ENCODE measurements at regions not wholly inside any gene's neighbourhood (a gene's known extent, or its start where the extent isn't known, plus 50 kb on each side); places are given as distances from the start of the nearest gene placed in this dataset.

GRCh38 chr5:144582066-144582465 lies 411.4 kb downstream of the KCTD16 start:
- DNase-seq, result no peak

- no peak for DNase-seq
Measured at GRCh38 chr5:144581044-144581443, 410.4 kb downstream of the KCTD16 start.

DNA sequence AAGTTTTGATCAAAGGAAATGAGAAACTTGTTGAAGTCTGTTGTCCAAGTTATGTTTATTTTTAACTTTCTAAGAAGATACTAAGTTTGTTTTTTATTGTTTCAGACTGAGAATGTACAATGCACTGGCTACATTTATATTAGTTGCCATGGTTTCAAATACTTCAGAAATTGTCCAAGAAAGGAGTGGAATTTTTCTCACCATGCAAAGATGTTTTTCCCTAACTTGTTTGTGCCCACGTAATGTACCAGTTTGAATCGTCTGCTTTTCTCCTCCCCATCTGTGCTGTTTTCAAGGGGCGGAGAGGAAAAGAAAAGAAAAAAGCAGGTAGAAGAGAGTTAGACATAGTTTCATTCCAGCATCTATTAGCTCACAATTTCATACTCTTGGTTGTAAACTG lies 407.0 kb downstream of the KCTD16 start:
- no peak for DNase-seq

DNA sequence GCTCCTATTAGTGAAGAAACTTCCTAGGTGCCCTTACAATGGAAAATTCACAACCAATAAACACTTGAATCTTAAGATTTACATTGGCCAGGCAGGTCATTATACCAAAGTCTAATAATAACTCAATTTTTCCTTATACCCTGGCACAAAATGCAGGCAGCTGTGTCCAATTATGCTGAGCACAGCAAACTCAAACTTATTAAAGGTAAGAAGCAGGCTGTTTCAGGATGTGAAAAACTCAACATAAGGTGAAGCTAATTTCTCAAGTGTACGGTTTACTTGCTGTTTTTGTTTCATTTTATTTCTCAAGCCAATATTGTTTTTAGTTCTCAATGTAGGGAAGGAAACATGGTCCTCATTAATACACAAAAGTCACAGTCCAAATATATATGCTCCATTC lies 405.1 kb downstream of the KCTD16 start:
- no peak for DNase-seq

GRCh38 chr5:144567421-144567780 lies 396.7 kb downstream of the KCTD16 start:
- no peak for DNase-seq

DNA sequence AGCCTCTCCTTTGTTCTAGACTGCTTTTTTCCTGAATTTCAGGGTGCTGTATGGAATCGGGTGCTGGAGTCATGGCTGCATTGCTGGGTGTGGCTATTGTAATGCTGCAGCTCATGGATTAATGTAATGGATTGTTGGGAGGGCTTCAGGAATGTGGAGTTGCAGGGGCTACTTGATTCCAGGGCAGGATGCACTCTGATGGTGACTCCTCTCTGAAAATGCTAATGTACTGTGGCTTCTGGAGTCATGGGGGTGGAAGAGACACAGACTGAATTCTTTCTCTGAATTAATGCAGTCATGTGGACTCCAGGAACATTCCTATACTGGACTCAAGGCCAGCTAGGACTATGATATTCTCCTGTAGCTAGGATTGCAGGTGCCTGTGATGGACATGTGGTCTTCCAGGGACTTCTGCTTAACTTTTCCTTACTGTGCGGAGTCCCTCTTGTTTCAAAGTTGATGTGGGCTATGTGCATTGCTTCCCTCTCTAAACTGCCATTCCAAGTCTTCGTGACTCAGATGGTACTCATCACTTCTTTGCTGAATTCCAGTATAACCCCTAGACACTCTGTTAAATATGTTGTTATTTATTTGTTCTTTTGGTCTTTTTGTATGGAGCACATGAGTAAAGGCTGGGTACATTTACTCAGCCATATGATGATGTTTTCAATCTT lies 396.2 kb downstream of the KCTD16 start:
- no peak for DNase-seq

DNA sequence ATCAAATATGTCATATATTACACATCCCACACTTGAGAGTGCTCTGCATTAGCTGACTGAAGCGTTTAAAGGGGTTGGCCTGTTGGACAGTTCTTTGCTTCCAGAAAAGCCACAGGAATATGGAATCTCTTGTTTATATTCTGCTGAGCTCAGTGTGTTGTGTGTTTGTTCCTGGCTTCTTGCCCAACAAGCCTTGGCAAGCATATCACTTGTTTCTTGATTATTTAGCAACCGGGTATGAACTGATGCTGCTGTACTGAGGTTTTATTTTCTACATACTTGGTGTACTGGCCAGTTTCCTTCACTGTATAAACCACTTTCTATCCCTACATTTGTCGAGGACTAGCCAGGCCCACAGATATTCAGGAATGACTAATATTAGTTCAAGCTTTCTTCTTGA lies 378.9 kb downstream of the KCTD16 start:
- peak; percentile 91 for DNase-seq

GRCh38 chr5:144548936-144549335 lies 378.3 kb downstream of the KCTD16 start:
- peak; percentile 4 for DNase-seq

DNA sequence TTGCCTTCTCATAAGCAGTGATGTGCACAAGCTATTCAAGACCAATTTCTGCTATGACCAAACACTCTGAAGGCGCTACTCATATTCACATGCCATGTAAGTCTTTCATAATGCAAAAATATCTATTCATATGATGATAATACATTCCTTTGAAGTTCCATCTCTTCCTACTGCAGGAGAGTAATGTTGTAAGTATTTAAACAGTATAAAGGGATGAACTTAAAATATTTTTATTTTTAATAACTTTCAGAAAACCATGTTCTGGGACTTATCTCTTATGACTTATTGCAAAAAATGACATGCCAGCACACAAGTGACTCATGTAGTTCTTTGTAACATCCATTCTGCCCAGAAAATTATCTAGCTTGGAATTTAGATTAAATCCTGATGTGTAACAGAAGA lies 376.4 kb downstream of the KCTD16 start:
- no peak for DNase-seq

- no peak for DNase-seq
Measured at GRCh38 chr5:144538845-144539244, 368.2 kb downstream of the KCTD16 start.

Data from NCI-H446 treated with DMSO at 0.1 percent for 48 hours (cell line).